Neural progenitor cell (in vitro differentiated cells): ENCODE measurements at regions not wholly inside any gene's neighbourhood (a gene's known extent, or its start where the extent isn't known, plus 50 kb on each side); places are given as distances from the start of the nearest gene placed in this dataset.

Experiments
- EZH2 ChIP-seq: fragments of 200-600 bp; sonication (generic); IDR thresholded peaks from 2 replicates; pipeline ENCODE4 v1.6.1; 2017; ENCODE audit warnings: antibody characterized with exemption, mild to moderate bottlenecking, moderate library complexity
- EZH2phosphoT487 ChIP-seq: fragments of 200-600 bp; sonication (generic); IDR thresholded peaks from 2 replicates; pipeline ENCODE4 v1.6.1; 2017; ENCODE audit warnings: antibody characterized with exemption
- TF ChIP-seq, protein P1 (sequence below): fragments of 200-600 bp; sonication (generic); IDR thresholded peaks from 2 replicates; pipeline ENCODE4 v1.5.1; 2017; ENCODE audit warnings: antibody characterized with exemption, mild to moderate bottlenecking

DNA sequence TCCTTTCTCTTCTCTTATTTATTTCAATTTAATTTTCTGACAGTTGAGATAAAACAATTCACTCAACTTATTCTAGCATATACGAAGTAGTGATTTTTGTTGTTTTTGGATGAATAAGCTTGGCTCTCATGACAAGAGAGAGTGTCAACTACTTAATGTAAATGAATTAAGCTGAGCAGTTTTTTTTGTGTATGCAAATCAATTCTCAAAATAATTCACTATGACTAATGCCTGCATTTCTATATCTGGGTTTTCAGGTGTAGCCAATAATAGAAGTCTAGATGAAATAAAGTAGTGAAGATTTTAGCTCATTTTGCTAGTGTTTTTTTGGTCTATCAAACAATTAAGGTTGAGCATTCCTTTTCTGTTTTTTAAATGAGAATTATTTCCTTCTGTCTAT, 1354.0 kb downstream of the CDH8 start:
- TF ChIP-seq, protein P1, sequence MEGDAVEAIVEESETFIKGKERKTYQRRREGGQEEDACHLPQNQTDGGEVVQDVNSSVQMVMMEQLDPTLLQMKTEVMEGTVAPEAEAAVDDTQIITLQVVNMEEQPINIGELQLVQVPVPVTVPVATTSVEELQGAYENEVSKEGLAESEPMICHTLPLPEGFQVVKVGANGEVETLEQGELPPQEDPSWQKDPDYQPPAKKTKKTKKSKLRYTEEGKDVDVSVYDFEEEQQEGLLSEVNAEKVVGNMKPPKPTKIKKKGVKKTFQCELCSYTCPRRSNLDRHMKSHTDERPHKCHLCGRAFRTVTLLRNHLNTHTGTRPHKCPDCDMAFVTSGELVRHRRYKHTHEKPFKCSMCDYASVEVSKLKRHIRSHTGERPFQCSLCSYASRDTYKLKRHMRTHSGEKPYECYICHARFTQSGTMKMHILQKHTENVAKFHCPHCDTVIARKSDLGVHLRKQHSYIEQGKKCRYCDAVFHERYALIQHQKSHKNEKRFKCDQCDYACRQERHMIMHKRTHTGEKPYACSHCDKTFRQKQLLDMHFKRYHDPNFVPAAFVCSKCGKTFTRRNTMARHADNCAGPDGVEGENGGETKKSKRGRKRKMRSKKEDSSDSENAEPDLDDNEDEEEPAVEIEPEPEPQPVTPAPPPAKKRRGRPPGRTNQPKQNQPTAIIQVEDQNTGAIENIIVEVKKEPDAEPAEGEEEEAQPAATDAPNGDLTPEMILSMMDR: no peak
- no peak for TF ChIP-seq EZH2
- TF ChIP-seq EZH2phosphoT487: no peak
